ENCODE measurements at regions not wholly inside any gene's neighbourhood (a gene's known extent, or its start where the extent isn't known, plus 50 kb on each side); places are given as distances from the start of the nearest gene placed in this dataset.

DNA sequence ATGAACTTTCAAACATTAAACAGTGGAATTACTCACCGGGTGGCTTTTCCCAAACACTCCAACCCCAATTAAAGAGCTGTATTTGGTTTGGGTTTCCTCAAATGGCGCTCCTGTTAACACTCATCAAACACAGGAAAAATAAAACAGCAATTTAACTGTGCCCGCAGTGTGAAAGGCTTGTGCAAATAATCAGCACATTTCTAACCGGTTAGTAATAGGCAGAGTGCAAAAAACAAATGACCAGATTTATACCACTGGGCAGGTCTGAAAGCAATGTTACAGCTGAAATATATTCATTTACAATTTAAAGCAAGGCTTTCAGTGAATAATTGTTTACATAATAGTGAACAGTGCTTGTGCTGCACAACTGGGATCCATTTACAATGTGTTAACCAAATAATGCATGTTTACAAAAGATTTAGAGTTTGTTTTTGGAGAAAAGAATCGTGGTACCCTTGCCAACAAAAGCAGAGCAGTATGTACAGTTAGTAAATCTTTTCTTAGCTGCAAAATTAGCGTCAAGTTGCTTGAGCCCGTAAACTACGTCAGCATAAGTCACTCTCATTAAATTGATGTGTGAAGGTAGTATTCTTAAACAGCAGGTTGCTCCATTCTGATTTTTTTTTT, 662.9 kb upstream of the ZNF608 start:
- in situ Hi-C loops (cut with HindIII; ENCODE audit: low pct_ligation_motif_present, low pct_unique_long_range_greater_than_20kb, low sequenced_read_pairs): no loop called here
- peak; percentile 31 for DNase-seq

DNA sequence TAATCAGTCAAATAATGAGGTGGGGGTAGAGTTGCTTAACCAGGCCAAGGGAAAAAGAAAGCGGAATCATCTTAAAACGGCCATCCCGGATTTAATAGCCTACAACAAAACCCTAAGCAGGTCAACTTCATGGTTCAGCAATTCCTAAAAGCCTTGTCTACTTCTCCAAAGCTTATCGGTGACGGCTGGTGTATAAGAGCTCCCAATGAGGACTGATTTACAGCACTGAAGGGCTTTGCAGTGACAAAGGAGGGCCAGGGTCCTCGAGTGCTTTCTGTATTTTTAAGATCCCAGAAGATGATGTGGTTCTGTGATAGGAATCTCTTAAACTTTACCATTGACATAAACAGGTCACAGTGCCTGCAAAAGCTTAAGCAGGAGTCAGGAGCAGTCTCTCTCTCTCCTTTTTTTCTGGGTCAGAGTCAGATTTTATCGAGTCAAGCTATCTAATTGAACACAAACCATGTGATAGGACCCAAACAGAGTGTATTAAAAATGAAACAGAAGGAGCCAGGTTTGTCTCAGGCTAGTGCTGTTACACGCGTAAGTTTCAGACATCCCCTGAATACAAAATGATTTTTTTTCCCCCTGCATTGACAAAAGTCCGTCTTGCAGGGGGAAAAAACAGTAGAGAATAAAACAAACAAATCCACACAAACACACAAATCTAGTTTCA, 663.6 kb upstream of the ZNF608 start:
- peak; percentile 8 for DNase-seq
- in situ Hi-C loops (cut with HindIII; ENCODE audit: low pct_ligation_motif_present, low pct_unique_long_range_greater_than_20kb, low sequenced_read_pairs): no loop called here

DNA sequence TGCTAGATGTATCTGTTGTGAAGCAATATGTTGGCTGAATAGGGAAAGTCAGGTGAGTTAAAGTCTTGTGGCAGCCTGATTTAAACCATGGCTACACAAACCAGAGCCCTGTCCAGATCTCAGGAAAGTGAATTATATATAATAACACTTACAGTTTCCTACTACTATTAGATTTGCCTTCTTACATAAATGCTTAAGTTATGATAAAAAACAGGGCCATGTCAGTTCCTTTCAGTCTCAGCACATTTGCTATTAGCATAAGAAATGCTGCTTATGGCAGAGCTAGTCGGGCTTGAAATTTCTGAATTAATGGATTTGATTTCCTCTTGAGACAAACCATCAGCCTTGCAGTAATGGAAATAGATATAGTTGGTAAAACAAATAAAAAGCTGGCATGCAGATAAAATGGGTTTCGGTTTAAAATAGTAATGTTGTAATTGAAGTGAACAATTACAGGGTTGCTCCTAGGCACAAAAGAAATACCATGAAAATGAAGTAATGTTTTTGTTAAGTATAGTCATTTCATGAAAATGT, 664.2 kb upstream of the ZNF608 start:
- in situ Hi-C loops (cut with HindIII; ENCODE audit: low pct_ligation_motif_present, low pct_unique_long_range_greater_than_20kb, low sequenced_read_pairs): no loop called here

DNA sequence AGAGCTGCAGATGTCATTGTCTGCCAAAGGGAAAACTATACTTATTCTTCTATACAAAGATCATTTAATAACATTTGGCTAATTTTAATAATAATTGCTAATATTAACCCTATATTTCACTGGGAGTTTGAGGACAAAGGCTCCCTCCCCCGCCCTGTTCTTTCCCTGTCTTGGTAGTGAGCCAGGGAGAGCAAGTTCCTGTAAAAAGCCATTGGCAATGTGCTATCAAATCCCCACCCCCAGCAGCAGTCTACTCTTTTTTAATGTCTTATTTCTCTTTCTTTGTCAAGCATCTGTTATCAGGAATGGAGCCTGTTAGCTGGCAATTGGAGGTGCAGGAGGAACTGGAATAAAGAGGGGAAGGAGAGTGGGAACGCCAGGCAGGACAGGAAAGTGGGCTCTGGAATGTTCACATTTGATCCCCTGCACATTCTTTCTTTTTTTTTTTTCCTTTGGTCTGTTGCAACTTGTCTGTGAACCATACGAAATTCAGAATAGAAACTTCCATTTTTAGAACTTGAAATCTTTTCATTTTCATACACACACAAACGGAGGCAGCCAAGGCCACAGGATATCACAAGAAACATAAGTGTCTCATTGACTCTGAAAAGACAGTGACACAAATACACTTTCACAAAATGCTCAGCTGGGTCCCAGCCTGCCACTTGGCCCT, 664.8 kb upstream of the ZNF608 start:
- in situ Hi-C loops (cut with HindIII; ENCODE audit: low pct_ligation_motif_present, low pct_unique_long_range_greater_than_20kb, low sequenced_read_pairs): no loop called here
- peak; percentile 43 for DNase-seq

More for the DNA sequence above, 664.2 kb upstream of the ZNF608 start:
- peak; percentile 41 for DNase-seq

DNA sequence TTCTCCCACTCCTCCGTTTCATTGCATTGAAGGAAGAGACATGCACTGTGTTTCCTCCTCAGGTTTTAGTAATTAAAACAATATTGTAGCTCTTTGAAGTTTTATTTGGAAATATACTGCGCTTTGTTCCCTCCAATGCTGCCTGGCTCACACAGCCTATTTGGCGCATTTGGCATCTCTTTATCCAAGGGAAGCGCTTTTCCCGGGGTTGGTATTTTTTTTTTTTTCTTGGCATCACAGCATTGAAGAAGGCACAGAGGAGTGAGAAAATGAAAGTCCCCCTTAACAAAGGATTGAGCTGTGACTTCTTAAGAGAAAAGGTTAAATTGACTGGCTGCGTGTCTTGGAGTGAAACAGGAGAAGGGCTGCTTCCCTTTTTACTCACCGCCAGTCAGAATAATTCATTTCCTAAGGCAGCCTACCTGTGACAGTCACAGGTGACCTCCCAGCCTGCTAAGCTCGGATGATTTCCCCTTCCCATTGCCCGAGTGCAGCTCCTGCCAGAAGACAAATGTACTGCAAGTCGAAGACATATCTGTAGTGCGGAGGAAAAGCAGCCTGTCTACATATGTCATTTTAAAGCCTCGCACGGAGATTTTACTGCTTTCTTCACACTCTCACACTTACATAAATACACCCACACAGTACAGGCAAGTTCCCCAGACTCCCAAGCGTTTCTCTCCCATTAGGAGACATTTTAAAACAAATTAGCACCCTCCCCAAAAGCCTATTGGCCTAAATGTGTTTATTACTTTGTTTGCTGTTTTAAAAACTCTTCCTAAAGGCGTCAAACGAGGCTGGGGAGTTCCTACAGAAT, 665.5 kb upstream of the ZNF608 start:
- peak; percentile 44 for DNase-seq
- in situ Hi-C loops (cut with HindIII; ENCODE audit: low pct_ligation_motif_present, low pct_unique_long_range_greater_than_20kb, low sequenced_read_pairs): no loop called here

DNA sequence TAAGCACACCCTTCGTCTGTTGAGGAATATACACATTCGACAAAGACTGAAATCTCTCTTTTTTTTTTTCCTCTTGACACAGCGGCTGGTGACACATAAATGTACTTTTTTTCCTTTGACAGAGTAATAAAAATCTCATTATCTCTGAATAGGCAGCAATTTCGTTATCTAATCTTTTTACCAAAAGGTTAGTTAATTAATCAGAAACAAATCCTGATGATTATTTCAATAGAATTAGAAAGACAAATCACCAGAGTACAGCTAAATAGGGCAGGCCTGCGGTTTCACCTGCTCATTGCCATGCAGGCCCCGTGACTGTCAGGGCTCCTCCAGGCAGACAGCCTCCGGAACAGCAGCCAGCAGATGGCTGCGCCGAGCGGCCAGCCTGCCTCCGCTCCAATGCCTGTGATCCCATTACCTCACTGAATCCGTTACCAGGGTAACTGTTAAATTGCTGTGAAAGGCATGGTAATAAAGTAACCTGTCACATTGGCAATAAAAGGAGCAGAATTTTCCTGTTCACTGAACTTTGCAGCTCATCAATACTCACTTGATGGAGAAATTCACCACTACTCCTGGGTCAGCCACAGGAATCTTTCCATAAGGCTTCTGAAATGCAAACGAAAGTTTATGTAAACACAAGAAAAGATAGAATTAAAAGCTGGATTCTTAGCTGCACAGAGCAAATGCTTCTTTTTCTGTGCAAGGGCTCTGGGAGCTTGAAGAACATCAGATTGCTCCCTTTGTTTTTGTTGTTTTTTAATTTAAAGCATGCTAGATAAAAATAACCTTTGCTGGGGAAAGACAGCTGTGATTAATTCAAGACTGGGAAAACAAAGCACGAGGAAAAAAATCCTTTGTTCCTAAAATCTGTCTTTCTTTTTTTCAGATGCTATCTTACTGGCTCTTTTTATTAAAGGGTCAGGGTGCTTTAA, 666.4 kb upstream of the ZNF608 start:
- in situ Hi-C loops (cut with HindIII; ENCODE audit: low pct_ligation_motif_present, low pct_unique_long_range_greater_than_20kb, low sequenced_read_pairs): no loop called here
- DNase-seq: peak; percentile 84

DNA sequence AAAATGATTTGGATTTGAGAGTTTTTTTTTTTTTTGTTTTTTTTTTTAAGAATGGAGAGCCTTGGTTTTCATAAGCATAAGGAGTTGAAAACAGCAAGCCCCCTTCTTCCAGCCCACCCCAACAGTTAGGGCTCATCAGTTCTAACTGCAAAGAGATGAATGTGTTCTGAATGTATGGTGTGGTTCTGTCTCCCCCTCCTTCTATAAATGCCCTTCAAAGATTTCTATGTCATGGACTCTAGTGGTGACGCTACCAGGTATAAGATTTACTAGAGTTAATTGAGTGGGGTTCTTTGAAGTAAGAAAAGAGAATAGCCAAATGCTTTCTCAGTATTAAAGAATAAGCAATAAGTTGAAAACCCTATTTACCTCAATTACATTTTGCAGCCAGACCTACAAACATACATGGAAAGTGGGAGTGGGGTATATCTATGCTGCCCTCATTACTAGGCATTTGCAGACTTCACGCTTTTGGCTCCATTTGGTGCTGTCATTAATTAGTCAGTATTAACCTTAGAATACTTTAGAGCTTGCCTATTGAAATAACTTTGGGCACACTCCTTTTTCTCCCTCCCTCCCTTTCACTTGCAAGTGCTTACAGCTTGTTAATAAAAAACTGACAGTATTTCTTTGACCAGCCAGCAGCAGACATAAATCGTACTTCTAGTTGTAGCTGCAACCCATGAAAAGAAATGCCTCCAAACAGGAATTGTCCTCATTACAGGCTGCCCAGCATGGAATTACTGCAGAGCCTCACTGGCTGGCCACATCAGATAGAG, 667.2 kb upstream of the ZNF608 start:
- DNase-seq: no peak
- in situ Hi-C loops (cut with HindIII; ENCODE audit: low pct_ligation_motif_present, low pct_unique_long_range_greater_than_20kb, low sequenced_read_pairs): no loop called here

DNA sequence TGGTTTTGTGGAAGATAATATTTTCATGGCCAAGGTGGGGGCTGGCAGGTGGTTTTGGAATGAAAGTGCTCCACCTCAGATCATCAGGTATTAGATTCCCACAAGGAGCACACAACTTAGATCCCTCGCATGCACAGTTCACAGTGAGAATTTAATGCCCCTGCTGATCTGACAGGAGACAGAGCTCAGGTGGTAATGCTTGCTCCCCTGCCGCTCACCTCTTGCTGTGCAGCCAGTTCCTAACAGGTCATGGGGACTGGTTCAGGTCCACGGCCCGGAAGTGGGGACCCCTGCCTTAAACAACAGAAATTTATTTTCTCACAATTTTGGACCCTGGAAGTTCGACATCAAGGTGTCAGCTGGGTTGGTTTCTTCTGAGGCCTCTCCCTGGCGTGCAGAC, 668.7 kb upstream of the ZNF608 start:
- in situ Hi-C loops (cut with HindIII; ENCODE audit: low pct_ligation_motif_present, low pct_unique_long_range_greater_than_20kb, low sequenced_read_pairs): no loop called here
- DNase-seq: no peak

DNA sequence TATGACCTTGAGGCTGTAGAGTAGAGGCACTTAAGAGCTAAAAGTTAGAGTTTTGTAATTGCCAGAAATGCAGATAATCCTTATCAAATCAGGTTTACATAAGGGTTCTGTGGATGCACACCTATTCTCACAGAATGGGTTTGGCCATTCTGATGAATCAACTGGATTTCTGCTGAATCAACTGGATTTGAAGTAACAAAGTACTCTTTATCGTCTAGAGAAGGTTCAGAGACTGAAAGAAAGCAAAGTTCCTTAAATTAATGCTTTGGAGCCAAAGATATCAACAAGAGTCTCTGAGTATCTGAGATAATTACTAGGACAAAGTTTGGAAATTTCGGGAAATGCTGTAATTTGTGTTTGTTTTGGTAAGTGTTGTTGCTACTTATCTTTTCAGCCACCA, 669.6 kb upstream of the ZNF608 start:
- no peak for DNase-seq
- in situ Hi-C loops (cut with HindIII; ENCODE audit: low pct_ligation_motif_present, low pct_unique_long_range_greater_than_20kb, low sequenced_read_pairs): no loop called here

DNA sequence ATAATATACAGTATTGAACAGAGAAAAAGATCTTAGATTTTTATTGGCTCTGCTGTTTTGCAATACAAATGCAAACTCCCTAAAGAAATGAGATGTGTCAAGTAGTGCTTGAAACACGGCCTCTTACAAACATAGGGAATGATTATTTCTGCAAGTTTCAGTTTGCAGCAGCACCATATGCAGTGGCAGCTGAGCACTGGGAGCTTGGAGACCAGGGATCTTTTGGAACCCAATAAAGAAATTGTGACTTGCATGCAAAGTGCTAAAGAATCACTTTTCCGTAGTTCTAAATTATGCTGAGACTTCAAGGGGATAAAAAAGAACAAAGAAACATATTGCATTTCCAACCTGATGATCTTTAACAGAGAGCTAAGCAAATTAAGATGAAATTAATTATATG, 674.6 kb upstream of the ZNF608 start:
- DNase-seq: no peak
- in situ Hi-C loops (cut with HindIII; ENCODE audit: low pct_ligation_motif_present, low pct_unique_long_range_greater_than_20kb, low sequenced_read_pairs): no loop called here

DNA sequence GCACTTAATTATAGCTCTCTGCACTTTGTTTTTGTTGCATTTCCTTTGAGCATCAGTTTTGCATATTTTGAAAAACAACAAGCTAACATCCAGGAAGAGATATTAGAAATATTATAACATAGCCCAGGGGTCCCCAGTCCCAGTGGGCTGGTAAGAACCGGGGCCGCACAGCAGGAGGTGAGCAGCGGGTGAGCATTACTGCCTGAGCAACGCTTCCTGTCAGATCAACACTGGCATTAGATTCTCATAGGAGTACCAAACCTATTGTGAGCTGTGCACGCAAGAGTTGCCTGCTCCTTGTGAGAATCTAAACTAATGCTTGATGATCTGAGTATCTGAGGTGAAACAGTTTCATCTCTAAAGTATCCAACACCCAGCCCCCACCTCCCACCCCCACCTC, 675.9 kb upstream of the ZNF608 start:
- DNase-seq: no peak
- in situ Hi-C loops (cut with HindIII; ENCODE audit: low pct_ligation_motif_present, low pct_unique_long_range_greater_than_20kb, low sequenced_read_pairs): no loop called here

DNA sequence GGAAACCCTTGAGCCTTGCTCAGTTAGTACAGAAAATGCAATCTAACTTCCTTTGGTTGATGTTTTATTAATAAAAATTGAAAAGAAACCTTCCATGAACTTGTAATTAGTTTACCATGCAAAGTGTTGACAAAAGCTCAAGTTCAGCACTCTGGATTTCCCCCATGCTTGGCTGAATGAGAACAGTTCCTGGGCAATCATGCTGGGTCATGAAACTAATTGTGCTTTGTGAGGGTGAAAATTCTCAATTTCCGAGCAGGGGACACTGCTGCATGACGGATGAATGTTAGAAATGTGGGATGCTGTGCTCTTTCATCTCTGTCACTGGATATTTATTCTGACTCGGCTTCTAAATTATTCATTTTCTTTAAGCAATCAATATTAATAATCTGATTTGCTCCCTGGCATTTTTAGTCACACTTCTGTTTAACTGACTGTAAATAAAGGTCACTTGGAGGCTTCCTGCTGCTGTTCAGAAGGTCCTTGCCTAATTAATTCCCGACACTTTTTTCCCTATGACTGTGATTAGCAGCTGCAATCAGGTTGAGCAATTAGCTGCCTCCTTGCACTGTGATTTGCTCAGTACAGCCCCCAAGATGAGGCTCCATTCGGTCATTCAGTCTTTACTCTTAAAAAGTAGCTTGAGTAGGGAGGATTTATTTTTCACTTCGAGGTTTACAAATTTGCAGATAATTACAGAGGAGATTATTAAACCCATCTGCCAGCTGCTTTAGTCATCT, 678.1 kb upstream of the ZNF608 start:
- DNase-seq: no peak
- in situ Hi-C loops (cut with HindIII; ENCODE audit: low pct_ligation_motif_present, low pct_unique_long_range_greater_than_20kb, low sequenced_read_pairs): no loop called here

DNA sequence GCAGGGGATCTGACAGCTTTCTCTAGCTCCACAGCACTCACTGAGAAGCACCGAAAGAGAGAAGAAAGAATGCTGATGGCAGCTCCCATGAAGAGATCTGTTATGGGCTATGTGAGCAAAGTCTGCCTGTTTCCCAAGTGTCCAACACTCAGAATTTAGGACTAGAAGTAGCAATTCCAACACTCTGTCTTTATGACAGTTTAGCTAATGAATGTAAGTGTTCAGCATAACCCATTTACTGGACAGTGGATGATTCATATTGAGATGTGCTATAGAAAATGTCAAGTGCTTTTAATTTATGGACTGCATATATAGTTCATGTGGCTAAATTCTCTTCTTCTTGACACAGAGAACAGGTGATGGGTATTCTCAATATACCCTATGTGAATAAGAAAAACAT, 683.1 kb upstream of the ZNF608 start:
- no peak for DNase-seq
- in situ Hi-C loops (cut with HindIII; ENCODE audit: low pct_ligation_motif_present, low pct_unique_long_range_greater_than_20kb, low sequenced_read_pairs): no loop called here

DNA sequence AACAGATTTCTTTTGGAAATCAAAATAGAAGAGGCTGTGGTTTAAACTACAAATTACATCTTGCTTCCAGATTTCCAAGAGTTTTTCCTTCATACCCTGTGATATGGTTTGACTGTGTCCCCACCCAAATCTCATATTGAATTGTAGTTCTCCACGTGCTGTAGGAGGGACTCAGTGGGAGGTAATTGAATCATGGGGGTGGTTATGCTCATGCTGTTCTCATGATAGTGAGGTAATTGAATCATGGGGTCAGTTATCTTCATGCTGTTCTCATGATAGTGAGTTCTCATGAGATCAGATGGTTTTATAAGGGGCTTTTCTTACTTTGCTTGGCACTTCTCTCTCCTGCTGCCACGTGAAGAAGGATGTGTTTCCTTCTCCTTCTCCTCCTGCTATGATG, 687.0 kb upstream of the ZNF608 start:
- no peak for DNase-seq
- in situ Hi-C loops (cut with HindIII; ENCODE audit: low pct_ligation_motif_present, low pct_unique_long_range_greater_than_20kb, low sequenced_read_pairs): no loop called here

DNA sequence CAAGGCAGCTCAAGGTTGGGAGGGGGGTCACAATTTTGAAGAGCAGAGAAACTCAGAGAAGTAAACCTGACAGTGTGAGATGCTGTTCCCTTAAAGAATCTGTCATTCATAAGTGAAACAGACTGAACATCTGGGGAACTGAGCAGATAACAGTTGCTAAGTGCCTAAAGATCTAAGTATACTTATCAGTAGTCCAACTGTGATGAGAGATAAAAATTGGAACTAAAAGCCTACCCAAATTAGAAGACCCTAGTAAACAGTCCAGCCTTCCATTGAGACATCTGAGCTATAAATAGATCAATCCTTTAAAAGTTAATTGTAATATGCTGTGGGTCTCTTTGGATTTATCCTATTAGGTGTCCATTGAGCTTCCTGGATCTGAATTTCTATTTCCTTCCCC, 692.8 kb upstream of the ZNF608 start:
- in situ Hi-C loops (cut with HindIII; ENCODE audit: low pct_ligation_motif_present, low pct_unique_long_range_greater_than_20kb, low sequenced_read_pairs): no loop called here
- DNase-seq: no peak

DNA sequence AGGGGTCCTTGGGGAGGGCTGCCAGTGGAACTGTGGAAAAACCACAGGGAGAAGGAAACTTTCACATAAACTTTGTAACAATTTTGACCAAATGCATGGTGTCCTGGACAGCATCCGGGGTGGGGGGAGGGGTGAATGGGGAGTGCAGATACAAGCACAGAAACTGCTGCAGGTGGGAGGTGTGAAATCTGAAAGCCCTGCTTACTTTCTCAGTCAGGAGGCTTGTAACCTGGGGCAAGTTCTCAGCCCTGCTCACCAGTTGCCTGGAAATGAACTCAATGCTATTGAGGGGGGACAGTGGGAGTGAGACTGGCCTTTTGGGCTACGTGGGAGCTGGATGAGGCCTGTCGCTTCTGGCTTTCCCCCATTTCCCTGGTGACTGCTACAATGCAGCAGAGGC, 694.5 kb upstream of the ZNF608 start:
- DNase-seq: no peak
- in situ Hi-C loops (cut with HindIII; ENCODE audit: low pct_ligation_motif_present, low pct_unique_long_range_greater_than_20kb, low sequenced_read_pairs): no loop called here

DNA sequence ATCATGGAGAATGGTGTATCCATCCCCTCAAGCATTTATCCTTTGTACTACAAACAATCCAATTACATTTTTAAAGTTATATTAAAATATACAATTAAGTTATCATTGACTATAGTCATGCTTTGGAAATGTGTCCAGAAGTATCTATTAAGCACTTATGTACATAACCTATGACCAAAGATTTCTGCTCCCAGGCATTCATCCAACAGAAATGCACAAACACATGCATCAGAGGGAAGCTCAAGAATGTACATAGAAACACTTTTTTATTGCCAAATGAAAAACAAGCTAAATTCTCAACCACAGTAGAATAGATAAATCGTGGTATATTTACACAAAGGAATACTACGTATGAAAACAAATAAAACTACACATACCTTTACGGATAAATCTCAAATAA, 700.5 kb upstream of the ZNF608 start:
- in situ Hi-C loops (cut with HindIII; ENCODE audit: low pct_ligation_motif_present, low pct_unique_long_range_greater_than_20kb, low sequenced_read_pairs): no loop called here
- DNase-seq: no peak
